ENCODE measurements at regions not wholly inside any gene's neighbourhood (a gene's known extent, or its start where the extent isn't known, plus 50 kb on each side); places are given as distances from the start of the nearest gene placed in this dataset.
A peak's percentile ranks its signal among the peaks of the same experiment; 100 is the strongest.
"Not testable (repeated sequence)": the region's sequence is repeated elsewhere in the genome, so short reads cannot be mapped to it uniquely, and the experiment has no call there.

DNA sequence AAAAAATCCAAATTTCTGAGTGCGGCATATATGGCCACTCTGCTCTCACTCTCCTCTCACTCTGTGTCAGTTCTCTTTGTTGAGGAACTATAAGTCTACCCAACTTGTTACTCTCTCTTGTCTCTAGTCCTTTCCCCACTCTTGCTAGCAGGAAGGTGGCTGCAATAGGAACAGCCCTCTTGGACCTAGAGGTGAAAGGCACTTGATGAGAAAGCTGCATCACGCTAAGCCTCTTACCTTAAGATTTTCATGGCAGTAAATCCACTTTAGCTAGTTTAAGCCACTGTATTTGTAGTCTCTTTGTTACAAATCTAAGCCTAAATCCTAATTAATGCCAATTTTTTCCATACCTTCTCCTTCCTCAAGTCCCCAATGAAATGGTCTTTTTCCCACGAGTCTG, 189.9 kb downstream of the NKX6-1 start:
- no peak overlapping the region for H2AK5ac ChIP-seq (ENCODE audit: insufficient read length, low read length)
- no peak overlapping the region for H2BK20ac ChIP-seq (ENCODE audit: low read depth, low read length, poor library complexity, severe bottlenecking)
- TF ChIP-seq, protein P1, sequence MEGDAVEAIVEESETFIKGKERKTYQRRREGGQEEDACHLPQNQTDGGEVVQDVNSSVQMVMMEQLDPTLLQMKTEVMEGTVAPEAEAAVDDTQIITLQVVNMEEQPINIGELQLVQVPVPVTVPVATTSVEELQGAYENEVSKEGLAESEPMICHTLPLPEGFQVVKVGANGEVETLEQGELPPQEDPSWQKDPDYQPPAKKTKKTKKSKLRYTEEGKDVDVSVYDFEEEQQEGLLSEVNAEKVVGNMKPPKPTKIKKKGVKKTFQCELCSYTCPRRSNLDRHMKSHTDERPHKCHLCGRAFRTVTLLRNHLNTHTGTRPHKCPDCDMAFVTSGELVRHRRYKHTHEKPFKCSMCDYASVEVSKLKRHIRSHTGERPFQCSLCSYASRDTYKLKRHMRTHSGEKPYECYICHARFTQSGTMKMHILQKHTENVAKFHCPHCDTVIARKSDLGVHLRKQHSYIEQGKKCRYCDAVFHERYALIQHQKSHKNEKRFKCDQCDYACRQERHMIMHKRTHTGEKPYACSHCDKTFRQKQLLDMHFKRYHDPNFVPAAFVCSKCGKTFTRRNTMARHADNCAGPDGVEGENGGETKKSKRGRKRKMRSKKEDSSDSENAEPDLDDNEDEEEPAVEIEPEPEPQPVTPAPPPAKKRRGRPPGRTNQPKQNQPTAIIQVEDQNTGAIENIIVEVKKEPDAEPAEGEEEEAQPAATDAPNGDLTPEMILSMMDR (conservative IDR thresholded peaks at IDR 0.05), result no peak
- Mint-ChIP-seq H3K4me3 (no peak overlapping the region), H3K4me1 (no peaks in the 10 kb centered on the region), H3K36me3 (ENCODE audit: insufficient read depth in 1 of 3, low read depth in 3 of 3) (no peaks in the 10 kb centered on the region), H3K27ac (peak overlapping the region in 1 of 3 experiments; percentile 1; a peak in 1 of 7 replicates), H3K9me3 (no peaks in the 10 kb centered on the region), H3K27me3 (ENCODE audit: low read depth) (peaks cover 2% of the 10 kb centered on the region)
- H3K18ac ChIP-seq (ENCODE audit: insufficient read length, low read depth, low read length), result no peak overlapping the region
- no peaks in the 10 kb centered on the region for H3K79me2 ChIP-seq (ENCODE audit: insufficient read depth, low read length)
- H3K56ac ChIP-seq (ENCODE audit: insufficient read length, low read depth, low read length), result no peak overlapping the region
- H2BK120ac ChIP-seq (ENCODE audit: low read depth, low read length, poor library complexity, severe bottlenecking), result no peak overlapping the region
- no peak overlapping the region for H2BK12ac ChIP-seq (ENCODE audit: insufficient read length, low read depth, low read length)
- no peaks in the 10 kb centered on the region for H3K9me3 ChIP-seq (ENCODE audit: control insufficient read depth, low read depth, low read length)
- H4K20me1 ChIP-seq (ENCODE audit: control insufficient read depth, insufficient read depth, insufficient read length), result no peaks in the 10 kb centered on the region
- no peak for DNase-seq
- H3K14ac ChIP-seq (ENCODE audit: insufficient read depth, low read length), result no peak overlapping the region
- WGBS (ENCODE audit: extremely low coverage, insufficient read length, low lambda C conversion rate), result no CpG with 5 or more reads among the region's 3 CpGs
- no peak overlapping the region for H3T11ph ChIP-seq (ENCODE audit: low read length)
- H2BK5ac ChIP-seq (ENCODE audit: insufficient read length, low read length), result no peak overlapping the region
- no peaks in the 10 kb centered on the region for H3K4me1 ChIP-seq (ENCODE audit: insufficient read depth, low read length)
- H3K9ac ChIP-seq (ENCODE audit: extremely low read depth, insufficient read length, low read length), result no peak overlapping the region
- H4K5ac ChIP-seq (ENCODE audit: insufficient read length, low read depth, low read length), result no peak overlapping the region
- H3K27ac ChIP-seq (ENCODE audit: insufficient read length, low read depth, low read length), result no peak overlapping the region
- no peaks in the 10 kb centered on the region for H3K79me1 ChIP-seq (ENCODE audit: insufficient read depth, low read depth, low read length, poor library complexity, severe bottlenecking)
- H4K91ac ChIP-seq (ENCODE audit: insufficient read length, low read depth, low read length), result no peak overlapping the region
- no peak overlapping the region for H3K4ac ChIP-seq (ENCODE audit: low read depth, low read length)
- no peak overlapping the region for H3K4me2 ChIP-seq (ENCODE audit: insufficient read depth, insufficient read length, low read length)
- no peak overlapping the region for H4K8ac ChIP-seq (replicated peaks; ENCODE audit: insufficient read length, low read depth, low read length)
- no peak overlapping the region for H3K23ac ChIP-seq (ENCODE audit: insufficient read length, low read depth, low read length)
- H2AFZ ChIP-seq (ENCODE audit: low read length), result no peak overlapping the region
- H3K23me2 ChIP-seq (ENCODE audit: insufficient read length, low read depth, low read length, poor library complexity, severe bottlenecking), result no peaks in the 10 kb centered on the region
- H2BK15ac ChIP-seq (ENCODE audit: low read depth, low read length), result no peak overlapping the region
- no peaks in the 10 kb centered on the region for H3K27me3 ChIP-seq (ENCODE audit: insufficient read depth, low read length)

DNA sequence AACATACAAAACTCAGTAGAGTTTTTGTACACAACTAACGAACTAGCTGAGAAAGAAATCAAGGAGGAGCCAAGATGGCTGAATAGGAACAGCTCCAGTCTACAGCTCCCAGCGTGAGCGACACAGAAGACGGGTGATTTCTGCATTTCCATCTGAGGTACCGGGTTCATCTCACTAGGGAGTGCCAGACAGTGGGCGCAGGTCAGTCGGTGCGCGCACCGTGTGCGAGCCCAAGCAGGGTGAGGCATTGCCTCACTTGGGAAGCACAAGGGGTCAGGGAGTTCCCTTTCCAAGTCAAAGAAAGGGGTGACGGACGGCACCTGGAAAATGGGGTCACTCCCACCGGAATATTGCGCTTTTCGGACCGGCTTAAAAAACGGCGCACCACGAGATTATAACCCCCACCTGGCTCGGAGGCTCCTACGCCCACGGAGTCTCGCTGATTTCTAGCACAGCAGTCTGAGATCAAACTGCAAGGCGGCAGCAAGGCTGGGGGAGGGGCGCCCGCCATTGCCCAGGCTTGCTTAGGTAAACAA, 200.3 kb downstream of the NKX6-1 start:
- H3K27ac Mint-ChIP-seq, result peak overlapping the region; percentile 92 to 98 (median 93); a peak in 6 of 7 replicates
- H2BK15ac ChIP-seq (ENCODE audit: low read depth, low read length); H3K79me1 ChIP-seq (ENCODE audit: insufficient read depth, low read depth, low read length, poor library complexity, severe bottlenecking); H2BK5ac ChIP-seq (ENCODE audit: insufficient read length, low read length); H2AFZ ChIP-seq (ENCODE audit: low read length); H4K8ac ChIP-seq (replicated peaks; ENCODE audit: insufficient read length, low read depth, low read length); H3K9me3 ChIP-seq (ENCODE audit: control insufficient read depth, low read depth, low read length); H4K5ac ChIP-seq (ENCODE audit: insufficient read length, low read depth, low read length); H3K56ac ChIP-seq (ENCODE audit: insufficient read length, low read depth, low read length); H3T11ph ChIP-seq (ENCODE audit: low read length); H4K20me1 ChIP-seq (ENCODE audit: control insufficient read depth, insufficient read depth, insufficient read length); H3K4me2 ChIP-seq (ENCODE audit: insufficient read depth, insufficient read length, low read length); H3K4ac ChIP-seq (ENCODE audit: low read depth, low read length); H2BK12ac ChIP-seq (ENCODE audit: insufficient read length, low read depth, low read length); H4K91ac ChIP-seq (ENCODE audit: insufficient read length, low read depth, low read length); H2AK5ac ChIP-seq (ENCODE audit: insufficient read length, low read length); H3K23ac ChIP-seq (ENCODE audit: insufficient read length, low read depth, low read length); H3K23me2 ChIP-seq (ENCODE audit: insufficient read length, low read depth, low read length, poor library complexity, severe bottlenecking); H3K27ac ChIP-seq (ENCODE audit: insufficient read length, low read depth, low read length); H3K27me3 Mint-ChIP-seq (ENCODE audit: low read depth); H3K27me3 ChIP-seq (ENCODE audit: insufficient read depth, low read length); DNase-seq; H3K9ac ChIP-seq (ENCODE audit: extremely low read depth, insufficient read length, low read length); H2BK20ac ChIP-seq (ENCODE audit: low read depth, low read length, poor library complexity, severe bottlenecking); H3K79me2 ChIP-seq (ENCODE audit: insufficient read depth, low read length); H2BK120ac ChIP-seq (ENCODE audit: low read depth, low read length, poor library complexity, severe bottlenecking); H3K4me1 ChIP-seq (ENCODE audit: insufficient read depth, low read length): not testable (repeated sequence)
- H3K4me3 Mint-ChIP-seq, result peak overlapping the region; percentile 7 to 59; a peak in 2 of 5 replicates
- peaks cover 7 to 12% of the 10 kb centered on the region in 2 experiments for H3K9me3 Mint-ChIP-seq
- peak overlapping the region; percentile 33 for H3K18ac ChIP-seq (ENCODE audit: insufficient read length, low read depth, low read length)
- peak overlapping the region; percentile 88; the same call in 1 of the 2 replicates for H3K14ac ChIP-seq (ENCODE audit: insufficient read depth, low read length)
- H3K4me1 Mint-ChIP-seq, result peaks cover 15 to 17% of the 10 kb centered on the region in 2 experiments; a peak in 3 of 4 replicates
- WGBS (ENCODE audit: extremely low coverage, insufficient read length, low lambda C conversion rate), result no CpG with 5 or more reads among the region's 27 CpGs
- peaks cover 6 to 12% (median 10%) of the 10 kb centered on the region in 3 experiments; a peak in 6 of 7 replicates for H3K36me3 Mint-ChIP-seq (ENCODE audit: insufficient read depth in 1 of 3, low read depth in 3 of 3)
